IPS-11a (cell line): ENCODE measurements at regions not wholly inside any gene's neighbourhood (a gene's known extent, or its start where the extent isn't known, plus 50 kb on each side); places are given as distances from the start of the nearest gene placed in this dataset.

Experiments used
- H3K4me3 ChIP-seq: one replicate; pipeline ENCODE4 v1.5.1; 2013; ENCODE audit warnings: low read depth, low read length, control low read depth

DNA sequence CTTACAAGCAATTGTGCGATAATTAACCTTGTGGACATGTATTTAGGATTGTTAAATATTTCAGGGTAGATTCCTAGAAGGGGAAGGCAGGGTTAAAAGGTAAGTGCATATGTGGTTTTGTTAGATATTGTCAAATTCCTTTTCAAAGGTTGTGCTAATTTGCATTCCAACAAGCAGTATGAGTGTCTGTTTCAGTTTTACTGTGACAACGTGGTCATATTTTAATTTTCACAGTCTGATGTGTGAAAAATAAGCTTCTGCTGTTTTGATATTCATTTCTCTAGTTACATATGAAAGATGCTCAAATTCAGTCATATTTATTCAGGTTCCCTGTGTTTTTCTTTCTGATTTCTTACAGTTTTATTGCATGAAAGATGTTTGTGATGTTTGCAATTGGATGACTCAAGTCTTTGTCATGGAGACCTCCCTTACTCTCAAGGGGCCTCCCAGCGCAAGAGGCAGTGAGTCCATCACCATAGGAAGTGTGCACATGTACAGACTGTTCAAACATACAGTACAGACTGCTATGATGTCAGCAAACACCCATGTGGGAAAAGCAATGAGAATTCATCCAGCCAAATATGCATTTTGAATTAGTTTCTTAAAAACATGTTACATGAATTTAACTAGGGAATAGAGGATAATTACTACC, 310.8 kb downstream of the GALR1 start:
- no peak overlapping the region for H3K4me3 ChIP-seq

GRCh38 chr18:77566604-77567003, 317.0 kb downstream of the GALR1 start:
- no peak overlapping the region for H3K4me3 ChIP-seq

DNA sequence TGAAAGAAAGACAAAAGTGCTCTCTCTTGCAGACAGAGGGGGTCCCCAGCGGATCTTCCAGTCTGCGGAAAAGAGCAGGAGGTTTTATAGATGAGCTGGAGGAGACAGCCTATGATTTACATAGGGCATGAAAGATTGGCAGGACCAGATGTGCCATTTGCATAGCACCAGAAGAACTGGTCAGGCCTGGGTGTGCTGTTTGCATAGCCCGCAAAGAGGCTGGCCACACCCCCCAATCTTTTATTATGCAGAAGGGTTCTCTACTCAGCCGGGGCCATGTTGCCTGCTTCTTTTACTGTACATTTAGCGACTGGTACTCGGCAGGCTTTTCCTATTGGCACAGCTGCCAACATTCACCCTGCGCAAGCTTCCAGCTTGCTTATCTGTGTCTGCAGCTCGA, 317.6 kb downstream of the GALR1 start:
- H3K4me3 ChIP-seq = no peak overlapping the region

DNA sequence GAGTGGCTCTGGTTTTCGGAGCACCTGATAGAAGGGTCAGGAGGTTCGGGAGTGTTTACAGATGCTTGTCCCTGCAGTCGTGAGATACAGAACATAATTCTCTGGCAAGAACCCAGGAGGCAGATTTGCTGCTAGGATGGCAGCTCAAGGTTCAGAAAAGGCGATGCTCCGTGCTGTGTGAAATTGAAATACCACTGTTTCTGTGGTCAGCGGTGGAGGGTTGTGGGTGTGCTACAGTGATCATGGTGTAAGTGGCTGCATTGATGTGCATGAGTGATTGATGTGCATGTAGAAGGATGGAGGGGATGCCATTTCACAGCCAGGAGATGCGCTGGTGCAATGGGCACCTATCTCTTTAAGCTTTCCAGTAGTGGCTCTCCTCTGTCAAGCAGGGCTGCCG, 322.1 kb downstream of the GALR1 start:
- H3K4me3 ChIP-seq = no peak overlapping the region

DNA sequence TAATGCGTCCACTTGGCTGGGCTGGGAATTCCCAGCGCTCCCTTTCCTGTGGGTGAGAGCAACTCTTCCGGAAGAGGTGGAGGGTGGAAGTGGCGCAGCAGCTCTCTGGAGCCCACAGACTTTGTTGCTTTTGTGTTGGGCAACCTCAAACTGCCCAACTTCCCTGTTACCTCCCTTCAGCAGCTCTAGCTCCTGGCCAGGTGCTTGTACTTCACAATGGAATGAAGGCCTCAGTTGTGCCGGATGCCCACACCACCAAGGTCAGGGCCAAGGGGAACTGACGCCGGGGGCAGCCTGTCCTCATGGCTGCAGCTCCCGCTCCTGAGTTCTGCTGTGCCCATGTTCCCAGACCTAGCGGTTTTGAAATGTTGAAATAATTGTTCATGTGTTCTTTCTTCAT, 322.9 kb downstream of the GALR1 start:
- no peak overlapping the region for H3K4me3 ChIP-seq

GRCh38 chr18:77573571-77573970, 323.9 kb downstream of the GALR1 start:
- H3K4me3 ChIP-seq = no peak overlapping the region

GRCh38 chr18:77590943-77591515, 341.4 kb downstream of the GALR1 start:
- no peak overlapping the region for H3K4me3 ChIP-seq

DNA sequence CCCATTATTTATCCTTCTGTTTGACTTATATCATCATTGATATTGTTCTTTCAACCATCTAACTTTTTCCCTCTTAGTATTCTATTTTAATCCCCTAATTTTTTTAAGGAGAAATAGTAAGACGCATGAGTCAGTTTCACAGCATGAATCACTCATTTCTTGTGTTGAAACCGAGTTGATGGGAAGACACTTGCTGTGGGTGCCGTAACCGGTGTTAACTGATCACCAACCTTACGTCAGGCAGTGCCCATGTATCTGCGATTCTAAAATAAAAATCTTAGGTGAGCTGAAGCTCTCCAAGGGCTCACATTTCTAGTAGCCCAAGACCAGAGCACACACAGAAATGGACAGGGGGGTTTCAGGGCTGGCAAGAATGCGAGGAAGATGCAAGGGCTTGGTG, 348.1 kb downstream of the GALR1 start:
- no peak overlapping the region for H3K4me3 ChIP-seq

DNA sequence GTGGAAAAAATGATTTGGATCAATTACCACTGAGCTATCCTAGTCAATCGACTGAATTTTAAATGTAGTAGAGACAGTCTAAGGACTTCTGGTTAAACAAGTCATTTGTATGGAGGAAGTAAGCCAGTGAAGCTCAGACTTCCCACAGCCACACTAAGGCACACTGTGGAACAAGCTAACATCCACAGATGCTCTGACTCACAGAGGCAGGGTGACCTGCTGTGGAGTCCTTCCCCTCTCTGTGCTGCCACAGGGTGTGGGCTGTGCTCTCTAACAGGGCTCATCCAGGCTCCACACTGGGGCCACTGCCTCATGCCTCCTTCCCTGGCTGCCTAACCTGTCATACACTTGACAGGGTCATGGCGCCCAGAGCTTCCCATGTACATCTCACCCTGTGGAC, 351.0 kb downstream of the GALR1 start:
- no peak overlapping the region for H3K4me3 ChIP-seq

DNA sequence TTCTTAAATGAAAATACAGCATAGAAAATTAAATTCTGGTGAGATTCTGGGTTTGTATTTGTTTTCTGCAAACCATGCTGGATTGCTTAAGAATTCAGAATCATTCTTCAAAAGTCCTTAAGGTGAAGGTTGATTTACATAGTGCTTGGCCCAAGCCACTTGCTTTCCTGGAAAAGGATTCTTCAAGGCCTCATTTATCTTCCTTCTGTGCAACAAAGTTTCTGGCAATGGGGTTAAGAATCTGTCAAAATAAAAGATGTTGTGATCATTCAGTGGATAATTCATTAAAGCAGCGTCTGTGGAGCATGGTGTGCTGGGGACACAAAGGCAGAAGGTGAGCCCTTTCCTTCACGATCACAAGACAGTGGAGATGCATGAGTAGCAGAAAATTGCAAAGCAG, 351.9 kb downstream of the GALR1 start:
- H3K4me3 ChIP-seq = no peak overlapping the region

DNA sequence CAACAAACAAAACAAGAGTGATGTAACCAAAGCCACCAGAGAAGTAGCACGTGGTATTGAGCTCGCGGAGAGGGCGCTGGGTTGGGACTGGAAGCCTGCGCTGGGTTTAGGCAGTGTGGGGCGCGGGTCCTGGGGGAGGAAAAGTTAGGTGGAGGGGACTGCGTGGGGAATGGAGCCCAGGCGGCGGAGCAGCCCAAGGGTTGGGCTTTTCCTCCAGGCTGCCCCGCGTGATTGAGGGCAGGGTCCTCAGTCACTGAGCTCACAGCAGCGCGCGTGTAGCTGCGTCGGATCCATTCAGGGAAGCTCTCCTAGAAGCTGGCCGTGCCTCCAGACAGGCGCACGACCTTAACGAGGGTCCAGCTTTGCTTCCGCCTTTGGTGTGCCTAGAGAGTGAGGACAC, 357.4 kb downstream of the GALR1 start:
- no peak overlapping the region for H3K4me3 ChIP-seq

DNA sequence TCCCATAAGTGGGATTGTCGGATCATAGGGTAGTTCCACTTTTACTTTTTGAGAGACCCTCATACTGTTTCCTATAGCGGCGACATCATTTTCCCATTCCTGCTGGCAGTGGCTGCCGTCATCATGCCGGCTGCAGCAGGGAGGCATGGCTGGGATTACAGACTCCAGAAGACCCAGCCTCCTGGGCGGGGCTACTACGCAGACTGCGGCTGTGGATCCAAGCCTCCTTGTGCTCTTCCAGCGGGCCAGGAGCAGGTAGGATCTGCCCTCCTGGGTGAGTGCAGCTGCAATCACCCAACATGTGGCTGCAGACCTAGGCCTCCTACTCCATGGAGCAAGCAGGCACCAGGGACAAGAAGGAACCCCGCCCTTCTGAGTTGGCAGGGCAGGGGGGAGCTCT, 359.2 kb downstream of the GALR1 start:
- no peak overlapping the region for H3K4me3 ChIP-seq

DNA sequence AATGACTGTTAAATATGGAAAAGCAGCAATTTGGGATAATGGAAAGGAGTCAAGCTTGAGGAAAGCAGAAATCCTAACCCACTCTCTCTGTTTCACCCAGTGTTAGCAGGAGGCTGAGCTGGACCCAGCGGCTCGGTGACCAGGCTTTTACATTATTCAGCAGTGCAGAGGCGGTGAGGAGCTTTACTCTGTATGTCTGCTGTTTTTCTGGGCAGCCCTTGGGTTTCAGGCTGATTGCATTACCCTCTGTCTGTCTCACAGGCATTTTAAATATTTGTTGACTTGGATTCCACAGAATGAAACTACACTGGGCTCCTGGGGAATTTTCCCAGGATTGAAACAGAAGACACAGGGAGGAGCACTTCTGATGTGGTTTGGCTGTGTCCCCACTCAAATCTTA, 368.0 kb downstream of the GALR1 start:
- H3K4me3 ChIP-seq = no peak overlapping the region

DNA sequence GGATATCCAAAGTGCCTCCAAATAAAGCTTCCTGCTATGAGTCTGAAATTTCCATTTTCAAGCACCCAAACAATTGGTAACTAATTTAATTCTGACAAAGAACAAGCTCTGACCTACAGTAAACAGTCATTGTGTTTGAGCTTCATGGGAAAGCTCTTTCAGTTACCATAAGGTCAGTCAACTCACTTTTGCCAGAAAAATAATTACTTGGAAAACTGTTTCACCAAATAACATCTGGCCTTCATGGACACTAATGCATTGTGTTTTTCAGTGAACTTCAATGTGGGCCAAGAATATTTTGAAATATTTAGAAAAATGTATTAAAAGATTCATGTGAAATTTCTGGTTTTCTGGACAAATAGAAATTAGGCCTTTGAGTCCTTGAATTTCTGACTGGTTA, 369.9 kb downstream of the GALR1 start:
- H3K4me3 ChIP-seq = no peak overlapping the region

- no peak overlapping the region for H3K4me3 ChIP-seq
Measured at GRCh38 chr18:77622009-77622692, 372.5 kb downstream of the GALR1 start.

DNA sequence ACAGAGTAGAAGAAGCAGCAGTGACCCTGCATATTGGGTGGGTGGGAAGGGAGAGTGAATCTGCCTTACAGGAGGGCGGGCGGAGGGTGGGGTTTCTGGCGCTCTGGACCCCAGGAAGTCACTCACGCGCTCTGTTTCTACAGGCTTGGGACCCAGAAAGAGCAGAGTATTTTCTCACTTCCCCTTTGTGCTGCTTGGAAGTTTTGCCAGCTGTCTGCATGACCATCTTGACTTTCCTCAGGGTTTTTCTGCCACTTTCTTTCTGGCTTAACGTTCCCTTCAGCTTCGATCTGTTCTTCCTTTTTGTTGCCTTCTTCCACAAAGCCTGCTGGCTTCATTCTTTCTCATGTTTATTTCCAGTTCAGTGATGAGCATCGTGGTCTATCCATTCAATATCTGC, 383.1 kb downstream of the GALR1 start:
- H3K4me3 ChIP-seq = no peak overlapping the region

- H3K4me3 ChIP-seq = no peak overlapping the region
Measured at GRCh38 chr18:77634494-77634893, 384.8 kb downstream of the GALR1 start.

DNA sequence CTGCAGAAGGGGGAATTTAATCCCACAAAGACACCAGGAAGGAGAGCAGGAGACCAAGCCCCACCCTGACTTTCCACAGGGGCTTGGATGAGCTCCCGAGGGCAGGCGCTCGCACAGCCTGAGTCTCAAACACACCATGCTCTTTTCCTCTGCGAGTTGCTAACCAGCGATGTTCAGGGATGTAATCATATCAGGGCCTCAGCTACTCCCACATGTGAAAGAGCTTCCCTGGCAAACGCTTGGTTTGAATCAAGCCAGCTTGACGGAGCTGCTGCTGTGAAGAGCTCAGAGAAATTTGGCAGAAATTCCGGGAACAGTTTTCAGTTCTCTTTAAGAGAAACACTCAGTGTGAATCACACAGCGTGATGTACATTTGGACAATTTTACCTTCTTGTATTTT, 385.8 kb downstream of the GALR1 start:
- no peak overlapping the region for H3K4me3 ChIP-seq

DNA sequence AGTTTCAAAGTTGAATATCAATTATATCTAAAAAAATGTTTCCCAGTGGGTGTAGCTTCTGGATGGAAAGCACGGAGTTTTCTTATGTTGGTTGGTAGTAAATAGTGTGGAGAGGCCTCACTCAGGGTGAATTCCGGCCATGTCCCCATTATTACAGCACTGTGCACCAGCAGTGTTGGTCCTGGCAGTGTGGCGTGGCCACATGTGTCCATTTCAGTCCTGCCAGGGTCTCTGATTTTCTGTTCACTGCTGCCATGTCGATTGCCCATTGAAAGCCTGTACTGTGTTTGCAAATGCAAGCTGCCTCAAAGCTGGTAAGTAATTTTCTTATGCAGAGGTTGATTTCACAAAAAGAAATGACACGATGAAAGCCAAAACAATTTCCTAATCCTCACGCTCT, 386.2 kb downstream of the GALR1 start:
- H3K4me3 ChIP-seq = no peak overlapping the region

GRCh38 chr18:77645170-77645872, 395.7 kb downstream of the GALR1 start:
- no peak overlapping the region for H3K4me3 ChIP-seq

DNA sequence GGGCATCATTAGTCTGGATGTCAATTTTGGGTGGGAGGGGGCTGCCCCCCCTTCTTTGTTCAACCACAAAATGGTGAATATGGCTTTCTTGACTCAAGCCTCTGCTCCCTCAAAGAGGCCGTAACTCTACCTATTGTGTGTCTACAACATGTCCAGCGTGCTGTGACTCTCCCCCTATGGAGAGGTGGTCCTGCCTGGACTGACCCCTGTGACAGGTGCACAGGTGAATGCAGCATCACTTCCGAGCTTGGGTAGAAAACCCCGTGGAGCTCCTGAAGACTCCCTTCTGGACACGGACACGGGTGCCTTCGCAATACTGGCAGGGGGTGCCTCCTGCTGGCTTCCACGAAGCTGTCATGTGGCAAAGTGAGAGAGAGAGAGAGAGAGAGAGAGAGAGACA, 397.8 kb downstream of the GALR1 start:
- no peak overlapping the region for H3K4me3 ChIP-seq

- no peak overlapping the region for H3K4me3 ChIP-seq
Measured at GRCh38 chr18:77648411-77648810, 398.8 kb downstream of the GALR1 start.
